ENCODE measurements at regions not wholly inside any gene's neighbourhood (a gene's known extent, or its start where the extent isn't known, plus 50 kb on each side); places are given as distances from the start of the nearest gene placed in this dataset.

- no peaks in the 10 kb centered on the region for H3K9me3 ChIP-seq (ENCODE audit: insufficient read depth, low read length, severe bottlenecking)
- no peak overlapping the region for H2AFZ ChIP-seq (ENCODE audit: low read depth, low read length)
- no peak overlapping the region for H3K4me3 ChIP-seq (ENCODE audit: low read depth in 1 of 2, low read length in 2 of 2)
- no peak for TF ChIP-seq EZH2 (IDR thresholded peaks at IDR 0.05; ENCODE audit: borderline replicate concordance, low read depth, low read length, severe bottlenecking)
- no peak for TF ChIP-seq CTCF (IDR thresholded peaks at IDR 0.05; ENCODE audit: borderline replicate concordance, extremely low read depth, low read length, poor library complexity, severe bottlenecking)
- DNase-seq (no peak), ATAC-seq (ENCODE audit: insufficient read depth, low read depth) (no peak)
- peaks cover 28% of the 10 kb centered on the region for H3K27me3 ChIP-seq (ENCODE audit: insufficient read depth, low read length, poor library complexity)
- no peaks in the 10 kb centered on the region for H3K79me2 ChIP-seq (ENCODE audit: insufficient read depth, low read length)
- no peak overlapping the region for H3K27ac ChIP-seq (ENCODE audit: low read length)
- no peaks in the 10 kb centered on the region for H4K20me1 ChIP-seq (ENCODE audit: insufficient read depth, low read length)
- H3K4me1 ChIP-seq (ENCODE audit: insufficient read depth, low read length): no peaks in the 10 kb centered on the region
- H3K4me2 ChIP-seq (ENCODE audit: insufficient read depth, low read length): no peak overlapping the region
- no peak overlapping the region for H3K9ac ChIP-seq (ENCODE audit: low read depth, low read length)
- H3K36me3 ChIP-seq (ENCODE audit: insufficient read depth, low read length): no peaks in the 10 kb centered on the region
These were observed 340.1 kb downstream of the SNAPC1 start for GRCh38 chr14:62102349-62102725.

GRCh38 chr14:62103464-62103863 lies 341.2 kb downstream of the SNAPC1 start:
- DNase-seq (no peak), ATAC-seq (ENCODE audit: insufficient read depth, low read depth) (no peak)
- Histone ChIP-seq H3K4me1 (ENCODE audit: insufficient read depth, low read length) (no peaks in the 10 kb centered on the region), H3K36me3 (ENCODE audit: insufficient read depth, low read length) (no peaks in the 10 kb centered on the region), H3K27ac (ENCODE audit: low read length) (no peak overlapping the region), H3K9me3 (ENCODE audit: insufficient read depth, low read length, severe bottlenecking) (no peaks in the 10 kb centered on the region), H4K20me1 (ENCODE audit: insufficient read depth, low read length) (no peaks in the 10 kb centered on the region), H3K27me3 (ENCODE audit: insufficient read depth, low read length, poor library complexity) (peaks cover 19% of the 10 kb centered on the region), H3K79me2 (ENCODE audit: insufficient read depth, low read length) (no peaks in the 10 kb centered on the region), H3K4me2 (ENCODE audit: insufficient read depth, low read length) (no peak overlapping the region), H2AFZ (ENCODE audit: low read depth, low read length) (no peak overlapping the region), H3K4me3 (ENCODE audit: low read depth in 1 of 2, low read length in 2 of 2) (no peak overlapping the region), H3K9ac (ENCODE audit: low read depth, low read length) (no peak overlapping the region)
- TF ChIP-seq CTCF (IDR thresholded peaks at IDR 0.05; ENCODE audit: borderline replicate concordance, extremely low read depth, low read length, poor library complexity, severe bottlenecking) (no peak), EZH2 (IDR thresholded peaks at IDR 0.05; ENCODE audit: borderline replicate concordance, low read depth, low read length, severe bottlenecking) (no peak)

- Histone ChIP-seq H3K4me2 (ENCODE audit: insufficient read depth, low read length) (no peak overlapping the region), H3K4me1 (ENCODE audit: insufficient read depth, low read length) (no peaks in the 10 kb centered on the region), H3K27me3 (ENCODE audit: insufficient read depth, low read length, poor library complexity) (peaks cover 17% of the 10 kb centered on the region), H3K36me3 (ENCODE audit: insufficient read depth, low read length) (no peaks in the 10 kb centered on the region), H3K9ac (ENCODE audit: low read depth, low read length) (no peak overlapping the region), H2AFZ (ENCODE audit: low read depth, low read length) (no peak overlapping the region), H3K79me2 (ENCODE audit: insufficient read depth, low read length) (no peaks in the 10 kb centered on the region), H3K9me3 (ENCODE audit: insufficient read depth, low read length, severe bottlenecking) (no peaks in the 10 kb centered on the region), H3K27ac (ENCODE audit: low read length) (no peak overlapping the region), H4K20me1 (ENCODE audit: insufficient read depth, low read length) (no peaks in the 10 kb centered on the region), H3K4me3 (ENCODE audit: low read depth in 1 of 2, low read length in 2 of 2) (no peak overlapping the region)
- no peak for ATAC-seq (ENCODE audit: insufficient read depth, low read depth)
- TF ChIP-seq CTCF (IDR thresholded peaks at IDR 0.05; ENCODE audit: borderline replicate concordance, extremely low read depth, low read length, poor library complexity, severe bottlenecking): no peak
- TF ChIP-seq EZH2 (IDR thresholded peaks at IDR 0.05; ENCODE audit: borderline replicate concordance, low read depth, low read length, severe bottlenecking): no peak
- no peak for DNase-seq
These were observed 348.7 kb downstream of the SNAPC1 start for GRCh38 chr14:62110941-62111340.
